Neuronal stem cell (in vitro differentiated cells): ENCODE measurements at regions not wholly inside any gene's neighbourhood (a gene's known extent, or its start where the extent isn't known, plus 50 kb on each side); places are given as distances from the start of the nearest gene placed in this dataset.
A peak's percentile ranks its signal among the peaks of the same experiment; 100 is the strongest.
"Not testable (repeated sequence)": the region's sequence is repeated elsewhere in the genome, so short reads cannot be mapped to it uniquely, and the experiment has no call there.

Experiments
- DNase-seq: peaks from one replicate; pipeline ENCODE4 v3.0.0-alpha.2; 2013; ENCODE audit warnings: low spot score
- H2AFZ ChIP-seq: one replicate; pipeline ENCODE4 v1.6.1; 2013; ENCODE audit warnings: mild to moderate bottlenecking, low read length, inconsistent platforms
- H2AK5ac ChIP-seq: 2 replicates; pipeline ENCODE4 v1.6.1; 2013; ENCODE audit warnings: low read depth, mild to moderate bottlenecking, inconsistent platforms, low read length, moderate library complexity, mixed read lengths
- H2BK120ac ChIP-seq: 2 replicates; pipeline ENCODE4 v1.6.1; 2013; ENCODE audit warnings: low read depth, mild to moderate bottlenecking, inconsistent platforms, low read length, moderate library complexity, mixed read lengths
- H2BK12ac ChIP-seq: one replicate; pipeline ENCODE4 v1.6.1; 2013; ENCODE audit warnings: low read length, inconsistent platforms
- H2BK15ac ChIP-seq: 2 replicates; pipeline ENCODE4 v1.6.1; 2013; ENCODE audit warnings: mild to moderate bottlenecking, low read length, inconsistent platforms, mixed read lengths
- H2BK5ac ChIP-seq: one replicate; pipeline ENCODE4 v1.6.1; 2013; ENCODE audit warnings: inconsistent platforms, mild to moderate bottlenecking, low read length, moderate library complexity
- H3K14ac ChIP-seq: one replicate; pipeline ENCODE4 v1.6.1; 2013; ENCODE audit warnings: low read length, inconsistent platforms
- H3K18ac ChIP-seq: 2 replicates; pipeline ENCODE4 v1.6.1; 2013; ENCODE audit warnings: low read length, inconsistent platforms
- H3K23ac ChIP-seq: 2 replicates; pipeline ENCODE4 v1.6.1; 2013; ENCODE audit warnings: low read depth, mild to moderate bottlenecking, mixed read lengths, low read length, inconsistent platforms; ENCODE audit not compliant: poor library complexity
- H3K27ac ChIP-seq: replicated peaks from 3 replicates; pipeline ENCODE4 v1.5.1; 2013; ENCODE audit warnings: low read length, inconsistent platforms
- H3K27me3 ChIP-seq, 3 experiments: 2 replicates each; pipeline ENCODE4 v1.6.1; 2013; ENCODE audit warnings: low read length in 3 of 3, mild to moderate bottlenecking in 2 of 3, inconsistent platforms in 1 of 3, low read depth in 1 of 3, mixed read lengths in 1 of 3, moderate library complexity in 1 of 3; ENCODE audit not compliant: control insufficient read depth in 3 of 3, insufficient read depth in 3 of 3
- H3K36me3 ChIP-seq, 2 donors: replicated peaks in 1 of 2; 2 replicates each; pipeline ENCODE4 v1.6.1; 2013; ENCODE audit warnings: low read length in 2 of 2; ENCODE audit not compliant: control insufficient read depth in 2 of 2, insufficient read depth in 2 of 2
- H3K4ac ChIP-seq: 2 replicates; pipeline ENCODE4 v1.6.1; 2013; ENCODE audit warnings: inconsistent platforms, mild to moderate bottlenecking, low read length, moderate library complexity
- H3K4me1 ChIP-seq, 2 donors: 1 replicate in 1 of 2; 2 replicates in 1 of 2; pipeline ENCODE4 v1.6.1; 2013; ENCODE audit warnings: low read length in 2 of 2, low read depth in 1 of 2; ENCODE audit not compliant: control insufficient read depth in 2 of 2, insufficient read depth in 1 of 2
- H3K4me2 ChIP-seq: one replicate; pipeline ENCODE4 v1.6.1; 2013; ENCODE audit warnings: mild to moderate bottlenecking, low read length, inconsistent platforms; ENCODE audit not compliant: insufficient read depth, poor library complexity, severe bottlenecking
- H3K4me3 ChIP-seq, 2 donors: 2 replicates each; pipeline ENCODE4 v1.5.1; 2013; ENCODE audit warnings: low read length in 2 of 2, mild to moderate bottlenecking in 2 of 2, inconsistent platforms in 1 of 2, moderate library complexity in 1 of 2
- H3K79me1 ChIP-seq: one replicate; pipeline ENCODE4 v1.6.1; 2013; ENCODE audit warnings: low read depth, mild to moderate bottlenecking, inconsistent platforms, low read length, moderate library complexity
- H3K9ac ChIP-seq: one replicate; pipeline ENCODE4 v1.6.1; 2013; ENCODE audit warnings: mild to moderate bottlenecking, low read depth, low read length, inconsistent platforms; ENCODE audit not compliant: poor library complexity
- H3K9me3 ChIP-seq, 2 donors: replicated peaks in 1 of 2; 2 replicates each; pipeline versions ENCODE3 to v1.6.1; 2013; ENCODE audit warnings: low read length in 2 of 2, mild to moderate bottlenecking in 2 of 2, inconsistent platforms in 1 of 2, low read depth in 1 of 2, mixed read lengths in 1 of 2, moderate library complexity in 1 of 2; ENCODE audit not compliant: control insufficient read depth in 2 of 2, insufficient read depth in 1 of 2
- H4K8ac ChIP-seq: one replicate; pipeline ENCODE4 v1.6.1; 2013; ENCODE audit warnings: low read depth, mild to moderate bottlenecking, inconsistent platforms, low read length, moderate library complexity
- H4K91ac ChIP-seq: one replicate; pipeline ENCODE4 v1.6.1; 2013; ENCODE audit warnings: low read length, low read depth, mild to moderate bottlenecking, inconsistent platforms; ENCODE audit not compliant: poor library complexity
- WGBS, 2 donors: extraction: QIAGEN DNeasy Blood & Tissue Kit; methylation state at CpG; one replicate each; pipeline ENCODE4 v1.1.7; 2013; ENCODE audit warnings: missing lambda C conversion rate in 2 of 2, mixed read lengths in 1 of 2; ENCODE audit not compliant: insufficient read length in 2 of 2, insufficient replicate concordance in 1 of 2; ENCODE audit errors: extremely low coverage in 2 of 2; 5-methylcytosine and 5-hydroxymethylcytosine counted together

DNA sequence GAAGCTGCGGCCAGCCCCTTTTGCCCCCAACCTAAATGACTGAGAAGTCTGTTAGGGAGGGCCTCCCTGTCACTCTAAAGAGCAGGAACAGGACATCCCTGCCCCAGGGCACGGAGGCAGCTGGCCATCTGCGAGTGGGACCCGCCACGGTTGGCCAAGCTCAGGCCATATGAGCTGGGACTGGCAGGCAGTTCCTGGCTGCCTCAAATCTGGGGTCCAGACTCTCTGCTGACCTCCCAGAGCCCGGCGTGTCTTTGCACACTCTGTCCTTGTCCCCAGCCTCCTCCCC lies 143.0 kb downstream of the IGLL1 start:
- not testable (repeated sequence) for H3K18ac ChIP-seq, H3K4me1 ChIP-seq

GRCh38 chr22:23436354-23437106 lies 143.6 kb downstream of the IGLL1 start:
- WGBS, 2 donors: no CpG with 5 or more reads among the region's 23 CpGs
- H2AK5ac ChIP-seq: peak overlapping the region; percentile 56

More for the DNA sequence above, 143.0 kb downstream of the IGLL1 start:
- H3K27ac ChIP-seq, H3K4me3 ChIP-seq, H4K91ac ChIP-seq, H3K4ac ChIP-seq, H3K9me3 ChIP-seq, H3K36me3 ChIP-seq, H3K27me3 ChIP-seq, H3K23ac ChIP-seq, H3K9ac ChIP-seq, H2BK5ac ChIP-seq, H2BK12ac ChIP-seq, DNase-seq, H3K4me2 ChIP-seq, H2BK120ac ChIP-seq, H2AFZ ChIP-seq, H2AK5ac ChIP-seq, H4K8ac ChIP-seq, H3K79me1 ChIP-seq, H2BK15ac ChIP-seq, H3K14ac ChIP-seq: not testable (repeated sequence)
- no CpG with 5 or more reads among the region's 7 CpGs for WGBS, 2 donors

GRCh38 chr22:23435186-23435585 lies 144.9 kb downstream of the IGLL1 start:
- DNase-seq, H2BK12ac ChIP-seq, H4K8ac ChIP-seq, H3K9ac ChIP-seq, H2AK5ac ChIP-seq, H4K91ac ChIP-seq, H2BK120ac ChIP-seq, H3K23ac ChIP-seq, H3K4ac ChIP-seq, H2BK15ac ChIP-seq, H3K9me3 ChIP-seq, H3K27ac ChIP-seq, H3K4me3 ChIP-seq, H3K14ac ChIP-seq, H3K36me3 ChIP-seq, H3K79me1 ChIP-seq, H2BK5ac ChIP-seq, H3K18ac ChIP-seq, H3K4me2 ChIP-seq, H3K27me3 ChIP-seq, H2AFZ ChIP-seq: not testable (repeated sequence)
- H3K4me1 ChIP-seq: peaks cover 0 to 10% of the 10 kb centered on the region in 2 donors
- WGBS, 2 donors: no CpG with 5 or more reads among the region's 16 CpGs

More at GRCh38 chr22:23436354-23437106, 143.6 kb downstream of the IGLL1 start:
- H3K4me1 ChIP-seq, H3K4ac ChIP-seq, H4K91ac ChIP-seq, H4K8ac ChIP-seq, H3K27me3 ChIP-seq, H2BK120ac ChIP-seq, H3K36me3 ChIP-seq, H3K27ac ChIP-seq, H3K9ac ChIP-seq, H3K9me3 ChIP-seq, H3K4me3 ChIP-seq, H3K79me1 ChIP-seq, H2BK5ac ChIP-seq, H3K4me2 ChIP-seq, H2AFZ ChIP-seq, DNase-seq, H2BK12ac ChIP-seq: not testable (repeated sequence)
- H3K14ac ChIP-seq: peak overlapping the region; percentile 38
- H2BK15ac ChIP-seq: peak overlapping the region; percentile 33
- H3K18ac ChIP-seq: peak overlapping the region; percentile 64
- H3K23ac ChIP-seq: peak overlapping the region; percentile 20

GRCh38 chr22:23434198-23434830 lies 145.8 kb downstream of the IGLL1 start:
- Histone ChIP-seq H2BK12ac (peak overlapping the region; percentile 82), H2BK15ac (peak overlapping the region; percentile 95), H3K9me3 (peaks cover 0 to 10% of the 10 kb centered on the region in 2 donors), H3K18ac (peak overlapping the region; percentile 2), H3K4me1 (peaks cover 0 to 10% of the 10 kb centered on the region in 2 donors), H3K23ac (peak overlapping the region; percentile 60), H2AK5ac (peak overlapping the region; percentile 68)
- not testable (repeated sequence) for DNase-seq, H2BK120ac ChIP-seq, H2AFZ ChIP-seq, H3K14ac ChIP-seq, H4K8ac ChIP-seq, H3K36me3 ChIP-seq, H3K4me2 ChIP-seq, H3K79me1 ChIP-seq, H3K27me3 ChIP-seq, H3K27ac ChIP-seq, H3K4ac ChIP-seq, H2BK5ac ChIP-seq, H3K4me3 ChIP-seq, H3K9ac ChIP-seq, H4K91ac ChIP-seq
- WGBS, 2 donors: no CpG with 5 or more reads among the region's 29 CpGs
